ENCODE measurements at regions not wholly inside any gene's neighbourhood (a gene's known extent, or its start where the extent isn't known, plus 50 kb on each side); places are given as distances from the start of the nearest gene placed in this dataset.

- WGBS (ENCODE audit: insufficient coverage, insufficient replicate concordance, low lambda C conversion rate, missing lambda C conversion rate), result 18% methylated on average over 3 of the region's 3 CpGs
These were observed 224.1 kb upstream of the TMEM132C start for GRCh38 chr12:128042825-128043224.

More at GRCh38 chr12:128042825-128043224, 224.1 kb upstream of the TMEM132C start:
- no peaks in the 10 kb centered on the region for H3K79me2 ChIP-seq (ENCODE audit: control insufficient read depth, insufficient read depth, low read length)
- intact Hi-C loops (cut with micrococcal nuclease; ENCODE audit: unreplicated experiment) (no loop called here), in situ Hi-C loops (cut with MboI) (no loop called here)
- H3K9ac ChIP-seq (ENCODE audit: control insufficient read depth, insufficient read depth, low read length), result no peak overlapping the region
- DNase-seq (ENCODE audit: low read depth, low spot score) (no peak), FAIRE-seq (no peak), ATAC-seq (no peak)
- no peak overlapping the region for H3K4me2 ChIP-seq (ENCODE audit: control insufficient read depth, insufficient read depth)
- no peaks in the 10 kb centered on the region for H3K36me3 ChIP-seq (ENCODE audit: control insufficient read depth in 2 of 2, insufficient read depth in 2 of 2, low read length in 1 of 2)
- H3K4me1 ChIP-seq (ENCODE audit: control insufficient read depth, insufficient read depth, low read length), result no peaks in the 10 kb centered on the region
- no peak overlapping the region for H3K27ac ChIP-seq (ENCODE audit: control insufficient read depth, insufficient read depth)
- TF ChIP-seq KAT2A (conservative IDR thresholded peaks at IDR 0.05; ENCODE audit: control insufficient read depth, low read depth, low read length), result no peak
- no peak for TF ChIP-seq EZH2 (IDR thresholded peaks at IDR 0.05; ENCODE audit: borderline replicate concordance, control insufficient read depth, low read depth, low read length)
- no peak for TF ChIP-seq ZBTB11 (CRISPR knock-in tag; IDR thresholded peaks at IDR 0.05)
- TF ChIP-seq MYC (IDR thresholded peaks at IDR 0.05; ENCODE audit: insufficient read depth, insufficient read length, insufficient replicate concordance, low read length, severe bottlenecking), result no peak
- TF ChIP-seq RELA (IDR thresholded peaks at IDR 0.05; ENCODE audit: borderline replicate concordance, partially characterized antibody), result no peak
- TF ChIP-seq MTA2 (IDR thresholded peaks at IDR 0.05; ENCODE audit: low read depth), result no peak
- TF ChIP-seq SKIL (IDR thresholded peaks at IDR 0.05; ENCODE audit: low read depth, poor library complexity, severe bottlenecking), result no peak
- no peak for TF ChIP-seq CREB1 (IDR thresholded peaks at IDR 0.05; ENCODE audit: low read depth)
- TF ChIP-seq ZNF384 (IDR thresholded peaks at IDR 0.05; ENCODE audit: borderline replicate concordance, low read depth, low read length), result no peak
- no peak for TF ChIP-seq CBX3 (IDR thresholded peaks at IDR 0.05; ENCODE audit: borderline replicate concordance, low read depth)
- no peak for TF ChIP-seq E4F1 (IDR thresholded peaks at IDR 0.05; ENCODE audit: borderline replicate concordance, partially characterized antibody)
- TF ChIP-seq POU2F2 (IDR thresholded peaks at IDR 0.05; ENCODE audit: borderline replicate concordance, low read depth, low read length), result no peak
- no peak for TF ChIP-seq NRF1 (conservative IDR thresholded peaks at IDR 0.05; ENCODE audit: low read depth, low read length)
- TF ChIP-seq BCL11A (IDR thresholded peaks at IDR 0.05; ENCODE audit: low read depth, low read length), result no peak
- TF ChIP-seq HDGF (IDR thresholded peaks at IDR 0.05), result no peak
- no peak for TF ChIP-seq GABPA (IDR thresholded peaks at IDR 0.05; ENCODE audit: low read depth)
- ChIA-PET CTCF (no interaction called here), RAD21 (ENCODE audit: unreplicated experiment) (no interaction called here), POLR2A (no interaction called here), SMC1A (ENCODE audit: uncharacterized antibody, unreplicated experiment) (no interaction called here)
- H2AFZ ChIP-seq (ENCODE audit: control insufficient read depth, low read depth, low read length), result no peak overlapping the region
- no peaks in the 10 kb centered on the region for H4K20me1 ChIP-seq (ENCODE audit: control insufficient read depth, insufficient read depth)
- no peaks in the 10 kb centered on the region; the same call in 2 of the 3 replicates for H3K9me3 ChIP-seq (replicated peaks; ENCODE audit: control insufficient read depth, insufficient read depth, low read length)
- no peak overlapping the region for H3K4me3 ChIP-seq
- no peaks in the 10 kb centered on the region for H3K27me3 ChIP-seq (replicated peaks in 1 of 2; ENCODE audit: control insufficient read depth in 2 of 2, insufficient read depth in 2 of 2, low read length in 1 of 2)
- BruUV-seq (replicated peaks), result no TSS peak
